Endothelial cell of umbilical vein (primary cell): ENCODE measurements at regions not wholly inside any gene's neighbourhood (a gene's known extent, or its start where the extent isn't known, plus 50 kb on each side); places are given as distances from the start of the nearest gene placed in this dataset.

Experiments used
- FOS ChIP-seq: IDR thresholded peaks from 2 replicates; pipeline ENCODE4 v1.6.1; 2011; ENCODE audit warnings: mild to moderate bottlenecking, low read length, moderate library complexity, borderline replicate concordance; ENCODE audit not compliant: insufficient read depth
- JUN ChIP-seq: IDR thresholded peaks from 2 replicates; pipeline ENCODE4 v1.6.1; 2011; ENCODE audit warnings: borderline replicate concordance, low read depth; ENCODE audit not compliant: insufficient read length, insufficient read depth
- POLR2A ChIP-seq: IDR thresholded peaks from 2 replicates; pipeline ENCODE4 v1.6.1; 2012; ENCODE audit warnings: low read depth, mild to moderate bottlenecking, control low read depth, low read length
- POLR2AphosphoS5 ChIP-seq: IDR thresholded peaks from 2 replicates; pipeline ENCODE4 v1.6.1; 2012; ENCODE audit warnings: low read depth, mild to moderate bottlenecking, control low read depth, low read length, moderate library complexity; ENCODE audit not compliant: insufficient read depth
- TF ChIP-seq, protein P1 (sequence below), 2 donors: IDR thresholded peaks; 1 replicate in 1 of 2; 2 replicates in 1 of 2; pipeline ENCODE4 v1.5.1; 2011; ENCODE audit warnings: low read length in 2 of 2, mild to moderate bottlenecking in 2 of 2, moderate library complexity in 2 of 2, control low read depth in 1 of 2, inconsistent platforms in 1 of 2, low read depth in 1 of 2; ENCODE audit not compliant: insufficient read depth in 1 of 2; ENCODE audit errors: extremely low read depth in 1 of 2

- TF ChIP-seq POLR2A = no peak
- no peak for TF ChIP-seq POLR2AphosphoS5
- TF ChIP-seq, protein P1, sequence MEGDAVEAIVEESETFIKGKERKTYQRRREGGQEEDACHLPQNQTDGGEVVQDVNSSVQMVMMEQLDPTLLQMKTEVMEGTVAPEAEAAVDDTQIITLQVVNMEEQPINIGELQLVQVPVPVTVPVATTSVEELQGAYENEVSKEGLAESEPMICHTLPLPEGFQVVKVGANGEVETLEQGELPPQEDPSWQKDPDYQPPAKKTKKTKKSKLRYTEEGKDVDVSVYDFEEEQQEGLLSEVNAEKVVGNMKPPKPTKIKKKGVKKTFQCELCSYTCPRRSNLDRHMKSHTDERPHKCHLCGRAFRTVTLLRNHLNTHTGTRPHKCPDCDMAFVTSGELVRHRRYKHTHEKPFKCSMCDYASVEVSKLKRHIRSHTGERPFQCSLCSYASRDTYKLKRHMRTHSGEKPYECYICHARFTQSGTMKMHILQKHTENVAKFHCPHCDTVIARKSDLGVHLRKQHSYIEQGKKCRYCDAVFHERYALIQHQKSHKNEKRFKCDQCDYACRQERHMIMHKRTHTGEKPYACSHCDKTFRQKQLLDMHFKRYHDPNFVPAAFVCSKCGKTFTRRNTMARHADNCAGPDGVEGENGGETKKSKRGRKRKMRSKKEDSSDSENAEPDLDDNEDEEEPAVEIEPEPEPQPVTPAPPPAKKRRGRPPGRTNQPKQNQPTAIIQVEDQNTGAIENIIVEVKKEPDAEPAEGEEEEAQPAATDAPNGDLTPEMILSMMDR (IDR thresholded peaks at IDR 0.05; ENCODE audit: extremely low read depth in 1 of 2, insufficient read depth in 1 of 2, low read depth in 1 of 2, low read length in 2 of 2) = no peak
- TF ChIP-seq FOS = no peak
- no peak for TF ChIP-seq JUN
Measured at GRCh38 chr1:177472567-177472966, 301.8 kb downstream of the BRINP2 start.
